HG03039 (cell line): ENCODE measurements at regions not wholly inside any gene's neighbourhood (a gene's known extent, or its start where the extent isn't known, plus 50 kb on each side); places are given as distances from the start of the nearest gene placed in this dataset.

Experiments
- ATAC-seq: cut with Tn5 transposase; IDR thresholded peaks from one replicate; pipeline ENCODE4 v1.9.1; 2021; ENCODE audit warnings: mild to moderate bottlenecking, moderate library complexity; ENCODE audit not compliant: unreplicated experiment

DNA sequence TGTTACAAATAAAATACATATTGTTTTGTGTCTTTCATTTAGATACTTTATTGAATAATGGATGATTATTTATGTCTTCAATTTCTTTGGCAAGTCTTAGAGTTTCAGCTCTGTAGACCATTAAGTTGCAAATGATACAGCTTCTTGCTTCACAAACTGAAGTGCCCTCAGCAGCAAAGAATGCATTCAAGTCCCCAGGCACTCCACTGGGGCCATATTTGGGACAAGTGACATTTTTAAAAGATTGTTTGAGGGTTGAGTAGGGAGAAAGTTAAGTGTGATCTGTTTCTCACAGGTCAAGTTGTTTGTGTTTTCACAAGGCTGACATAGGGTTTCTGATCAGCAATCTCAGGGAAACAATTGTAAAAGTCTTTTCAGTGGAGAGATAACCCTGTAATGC, 400.7 kb downstream of the PLA2G4A start:
- ATAC-seq = no peak

DNA sequence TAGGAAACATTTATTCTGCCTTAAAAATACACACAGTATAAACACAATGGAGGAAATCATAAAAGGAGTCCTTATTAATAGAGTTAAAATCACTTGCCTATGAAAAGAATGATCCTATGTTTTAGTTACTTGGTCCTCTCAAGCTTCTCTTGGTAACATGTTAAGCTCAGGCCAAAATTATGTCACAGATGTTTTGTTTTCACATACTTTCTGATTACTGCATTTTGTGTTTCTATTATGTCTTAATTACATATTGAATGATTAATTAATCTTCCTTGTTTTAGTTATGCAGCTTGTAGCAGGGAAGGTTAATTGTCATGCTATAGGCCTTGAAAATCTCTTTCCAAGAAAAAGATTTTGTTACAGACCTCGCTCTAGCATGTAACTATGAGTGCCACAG, 406.0 kb downstream of the PLA2G4A start:
- no peak for ATAC-seq

DNA sequence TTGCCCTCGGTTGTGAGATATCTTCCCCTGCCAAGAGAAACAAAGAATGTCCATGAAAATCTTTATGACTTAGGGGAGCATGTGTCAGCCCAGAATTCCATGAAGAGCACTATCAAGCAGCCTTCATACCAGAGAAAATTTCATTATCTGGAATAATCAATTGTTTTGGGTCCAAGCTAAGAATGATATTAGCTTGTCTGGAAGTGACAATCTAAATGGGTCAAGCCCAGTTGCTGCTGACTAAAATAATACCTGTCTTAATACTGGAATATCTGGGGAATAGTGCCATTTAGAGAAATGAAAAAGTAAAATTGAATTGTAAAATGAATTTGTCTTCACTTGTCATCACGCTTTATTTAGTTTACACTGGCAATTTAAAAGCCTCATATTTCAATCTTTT, 407.4 kb downstream of the PLA2G4A start:
- ATAC-seq = no peak

- no peak for ATAC-seq
These were observed 407.9 kb downstream of the PLA2G4A start for GRCh38 chr1:187236676-187237075.

DNA sequence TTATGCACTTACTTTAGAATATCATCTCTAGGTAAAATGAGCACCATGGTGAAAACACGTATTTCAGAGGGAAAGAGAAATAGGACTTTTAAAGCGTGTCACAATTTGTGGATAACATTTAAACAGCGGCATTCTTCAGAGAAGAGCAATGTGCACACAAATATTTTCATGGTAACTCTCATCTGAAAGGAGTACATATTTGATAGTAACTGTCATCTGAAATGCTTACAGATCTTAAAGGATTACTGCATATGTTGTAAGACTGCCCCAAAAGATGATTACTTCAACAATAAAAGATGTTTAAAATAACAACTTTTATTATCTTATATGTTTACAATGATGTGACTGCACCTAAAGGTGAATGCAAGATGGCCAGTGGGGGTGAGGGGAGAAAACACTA, 408.8 kb downstream of the PLA2G4A start:
- no peak for ATAC-seq

DNA sequence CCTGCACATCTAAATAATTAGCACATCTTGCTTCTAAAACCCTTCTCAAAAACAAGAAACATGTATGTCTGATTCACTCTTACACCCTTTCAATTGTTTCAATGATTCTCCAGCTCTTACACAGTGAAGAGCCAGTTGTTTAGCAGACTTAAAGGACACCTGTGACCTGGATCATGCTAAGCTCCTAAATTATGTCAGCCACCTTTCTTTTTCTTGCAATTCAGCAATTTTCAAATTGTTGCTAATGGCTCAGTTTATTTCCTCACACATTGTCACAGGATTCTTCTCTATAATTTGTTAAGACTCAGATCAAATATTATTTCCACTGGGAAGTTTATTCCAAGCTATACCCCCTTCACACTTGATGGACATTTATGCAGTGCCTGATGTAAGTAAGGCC, 413.2 kb downstream of the PLA2G4A start:
- ATAC-seq = no peak

DNA sequence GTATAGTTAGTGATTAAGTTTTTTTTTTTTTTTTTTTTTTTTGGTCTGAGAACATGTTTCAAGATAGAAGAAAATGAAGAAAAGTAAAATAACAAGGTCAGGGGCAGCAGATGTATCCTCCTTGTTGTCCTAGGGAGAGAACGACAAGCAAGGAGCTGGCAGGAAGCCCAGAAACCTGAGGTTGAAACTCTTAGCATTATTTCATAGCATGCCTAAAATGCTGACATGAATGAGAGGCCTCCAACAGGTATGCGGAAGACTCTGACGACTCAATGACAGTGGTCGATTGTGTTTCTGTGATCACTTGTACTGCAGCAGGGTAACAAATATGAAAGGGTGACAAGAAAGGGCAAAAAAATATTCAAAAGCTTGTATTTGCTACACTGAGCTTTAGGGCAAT, 415.9 kb downstream of the PLA2G4A start:
- no peak for ATAC-seq

DNA sequence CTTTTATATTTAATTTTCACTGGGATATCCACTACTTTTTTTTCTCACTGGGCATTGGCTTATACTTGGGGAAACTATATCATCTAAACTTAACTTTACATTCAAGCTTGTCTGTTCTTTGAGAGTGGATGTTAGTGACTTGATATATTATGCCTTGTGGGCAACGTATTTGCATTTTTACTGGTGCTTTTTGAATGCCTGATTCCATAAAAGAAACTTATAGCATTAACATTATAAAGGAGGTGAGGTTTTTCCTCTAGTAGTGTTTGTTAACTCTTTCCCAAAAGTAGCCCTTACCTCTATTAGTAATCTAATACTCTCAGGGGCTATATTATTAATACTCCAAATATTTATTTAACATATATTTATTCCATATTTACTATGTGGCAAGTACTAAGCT, 416.5 kb downstream of the PLA2G4A start:
- ATAC-seq = no peak

DNA sequence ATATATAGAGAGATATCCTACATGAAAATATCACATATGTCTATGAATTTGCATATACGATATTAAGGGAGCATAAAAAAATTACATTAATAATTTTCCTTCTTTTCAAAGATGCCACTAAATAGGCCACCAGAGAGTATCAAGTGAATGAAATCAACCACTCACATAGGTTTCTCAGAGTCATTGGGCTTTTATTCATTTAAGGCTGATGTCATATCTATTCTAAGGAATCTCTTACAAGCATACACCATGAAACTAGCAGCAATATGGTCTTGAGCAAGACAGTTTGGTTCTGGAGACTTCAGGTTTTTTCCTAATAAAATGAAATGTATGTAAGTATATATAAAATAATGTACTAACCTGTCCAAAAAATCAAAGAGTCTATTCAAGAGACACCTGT, 420.4 kb downstream of the PLA2G4A start:
- ATAC-seq = no peak

GRCh38 chr1:187252923-187253322, 424.2 kb downstream of the PLA2G4A start:
- no peak for ATAC-seq

DNA sequence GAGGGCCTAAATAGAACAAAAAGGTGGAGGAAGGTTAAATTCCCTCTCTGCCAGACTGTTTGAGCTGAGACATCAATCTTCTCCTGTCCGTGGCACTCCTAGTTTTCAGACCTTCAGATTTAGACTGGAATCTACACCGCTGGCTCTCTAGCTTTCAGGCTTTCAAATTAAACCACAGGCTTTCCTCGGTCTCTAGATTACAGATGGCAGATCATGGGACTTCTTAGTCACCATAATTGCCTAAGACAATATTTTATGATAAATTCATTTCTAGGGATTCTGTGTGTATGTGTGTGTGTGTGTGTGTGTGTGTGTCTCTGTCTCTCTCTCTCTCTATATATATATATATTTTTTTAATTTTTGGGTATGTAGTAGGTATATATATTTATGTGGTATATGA, 428.7 kb downstream of the PLA2G4A start:
- no peak for ATAC-seq

DNA sequence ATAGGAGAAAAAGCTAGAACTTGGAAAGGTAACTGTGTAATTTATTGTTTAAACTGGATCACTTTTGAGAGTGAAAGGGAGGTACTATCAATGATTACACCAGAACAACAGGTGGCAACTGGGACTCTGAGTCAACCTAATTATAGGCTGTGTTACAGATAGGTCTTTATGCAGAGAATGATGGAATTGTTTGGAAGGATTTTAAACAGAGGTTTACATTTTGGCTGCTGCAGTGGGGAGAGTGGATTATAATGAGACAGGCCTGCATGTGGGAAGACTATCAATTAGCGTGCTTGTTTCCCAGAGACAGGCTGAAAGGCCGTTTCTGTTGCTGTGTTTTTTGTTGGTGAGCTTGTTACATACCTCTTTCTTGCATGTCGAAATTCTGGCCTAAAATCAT, 432.9 kb downstream of the PLA2G4A start:
- ATAC-seq = no peak

DNA sequence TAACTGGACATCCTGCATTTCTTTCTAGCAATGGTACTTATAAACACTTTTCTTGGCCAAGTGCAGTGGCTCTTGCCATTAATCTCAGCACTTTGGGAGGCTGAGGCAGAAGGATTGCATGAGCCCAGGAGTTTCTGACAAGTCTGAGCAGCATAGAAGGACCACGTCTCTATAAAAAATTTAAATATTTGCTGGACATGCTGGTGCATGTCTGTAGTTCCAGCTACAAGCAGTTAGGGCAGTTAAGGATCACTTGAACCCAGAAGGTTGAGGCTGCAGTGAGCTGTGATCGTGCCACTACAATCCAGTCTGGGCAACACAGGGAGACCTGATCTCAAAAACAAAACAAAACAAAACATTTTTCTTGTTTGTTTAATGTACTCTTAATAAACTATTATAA, 434.0 kb downstream of the PLA2G4A start:
- ATAC-seq = no peak

GRCh38 chr1:187264995-187265602, 436.4 kb downstream of the PLA2G4A start:
- no peak for ATAC-seq

- ATAC-seq = no peak
These were observed 437.3 kb downstream of the PLA2G4A start for GRCh38 chr1:187266051-187266450.

- ATAC-seq = no peak
These were observed 439.1 kb downstream of the PLA2G4A start for GRCh38 chr1:187267827-187268226.

DNA sequence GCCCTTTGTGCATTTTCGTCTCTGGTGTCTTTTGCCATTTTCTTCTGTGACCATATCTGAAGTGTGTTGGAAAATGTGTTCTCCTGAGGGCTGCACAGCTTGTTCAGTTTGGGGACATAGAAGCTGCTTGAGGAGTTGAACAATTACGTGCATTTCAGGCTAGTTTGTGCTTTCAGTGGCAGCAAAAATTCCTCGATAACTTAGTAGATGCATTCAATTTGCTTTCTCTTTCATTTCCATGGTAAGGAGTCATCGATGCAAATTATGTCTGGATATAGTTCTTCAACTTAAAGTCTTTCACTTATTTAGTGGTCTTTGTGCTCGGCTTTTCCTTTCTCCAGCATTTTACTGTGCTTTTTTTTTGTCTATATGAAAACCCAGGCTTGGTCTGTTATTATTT, 441.5 kb downstream of the PLA2G4A start:
- no peak for ATAC-seq

- ATAC-seq = no peak
These were observed 446.6 kb downstream of the PLA2G4A start for GRCh38 chr1:187275346-187275745.

DNA sequence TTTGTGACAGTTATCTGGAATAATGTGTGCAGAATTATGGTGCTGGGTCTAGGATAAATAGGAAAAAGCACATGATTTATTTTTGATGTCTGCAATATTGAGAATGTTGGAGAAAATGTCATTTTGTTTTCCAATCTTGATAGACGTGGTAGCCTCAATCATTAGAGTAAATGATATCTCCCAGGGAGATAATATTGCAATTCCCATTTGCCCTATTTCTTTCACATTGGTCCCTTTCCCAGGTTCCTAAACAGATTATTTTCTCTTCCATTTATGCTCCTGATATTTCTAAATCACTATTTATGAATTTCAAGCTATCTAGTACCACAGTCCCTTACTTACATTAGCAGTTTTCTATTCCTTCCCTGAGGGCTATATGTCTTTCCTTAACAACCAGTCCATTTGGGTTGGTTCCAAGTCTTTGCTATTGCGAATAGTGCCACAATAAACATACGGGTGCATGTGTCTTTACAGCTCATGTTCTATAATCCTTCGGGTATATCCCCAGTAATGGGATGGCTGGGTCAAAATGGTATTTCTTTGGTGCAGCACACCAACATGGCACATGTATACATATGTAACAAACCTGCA, 447.3 kb downstream of the PLA2G4A start:
- ATAC-seq = no peak

GRCh38 chr1:187276677-187277076, 447.9 kb downstream of the PLA2G4A start:
- no peak for ATAC-seq

GRCh38 chr1:187280031-187280430, 451.3 kb downstream of the PLA2G4A start:
- no peak for ATAC-seq

GRCh38 chr1:187281085-187281484, 452.3 kb downstream of the PLA2G4A start:
- no peak for ATAC-seq

- no peak for ATAC-seq
These were observed 455.2 kb downstream of the PLA2G4A start for GRCh38 chr1:187283984-187284383.
